H9 (cell line): ENCODE measurements at regions not wholly inside any gene's neighbourhood (a gene's known extent, or its start where the extent isn't known, plus 50 kb on each side); places are given as distances from the start of the nearest gene placed in this dataset.
"Not testable (repeated sequence)": the region's sequence is repeated elsewhere in the genome, so short reads cannot be mapped to it uniquely, and the experiment has no call there.

Source experiments
- DNase-seq: peaks from one replicate; pipeline ENCODE4 v3.0.0-alpha.2; 2017
- H2AFZ ChIP-seq: one replicate; pipeline ENCODE4 v1.6.1; 2013; ENCODE audit warnings: mild to moderate bottlenecking, low read length, control low read depth, moderate library complexity
- H2AK5ac ChIP-seq: 2 replicates; pipeline ENCODE4 v1.6.1; 2013; ENCODE audit warnings: low read length, control low read depth, mixed read lengths; ENCODE audit not compliant: insufficient read length
- H2BK120ac ChIP-seq: one replicate; pipeline ENCODE4 v1.6.1; 2013; ENCODE audit warnings: low read depth, mild to moderate bottlenecking, low read length, control low read depth, inconsistent platforms; ENCODE audit not compliant: poor library complexity, severe bottlenecking
- H2BK12ac ChIP-seq: 2 replicates; pipeline ENCODE4 v1.6.1; 2013; ENCODE audit warnings: low read length, control low read depth, mixed read lengths, low read depth; ENCODE audit not compliant: insufficient read length
- H2BK15ac ChIP-seq: 2 replicates; pipeline ENCODE4 v1.6.1; 2013; ENCODE audit warnings: low read depth, low read length, control low read depth
- H2BK20ac ChIP-seq: one replicate; pipeline ENCODE4 v1.6.1; 2013; ENCODE audit warnings: low read depth, mild to moderate bottlenecking, low read length, control low read depth, inconsistent platforms; ENCODE audit not compliant: poor library complexity, severe bottlenecking
- H2BK5ac ChIP-seq: 2 replicates; pipeline ENCODE4 v1.6.1; 2013; ENCODE audit warnings: low read length, control low read depth, mixed read lengths; ENCODE audit not compliant: insufficient read length
- H3K14ac ChIP-seq: 2 replicates; pipeline ENCODE4 v1.6.1; 2013; ENCODE audit warnings: low read length, control low read depth; ENCODE audit not compliant: insufficient read depth
- H3K18ac ChIP-seq: 2 replicates; pipeline ENCODE4 v1.6.1; 2013; ENCODE audit warnings: low read depth, mild to moderate bottlenecking, mixed read lengths, low read length, control low read depth; ENCODE audit not compliant: insufficient read length
- H3K23ac ChIP-seq: 2 replicates; pipeline ENCODE4 v1.6.1; 2013; ENCODE audit warnings: low read length, control low read depth, mixed read lengths, low read depth; ENCODE audit not compliant: insufficient read length
- H3K23me2 ChIP-seq: 2 replicates; pipeline ENCODE4 v1.6.1; 2013; ENCODE audit warnings: low read depth, mild to moderate bottlenecking, mixed read lengths, low read length, control low read depth; ENCODE audit not compliant: insufficient read length, poor library complexity, severe bottlenecking
- H3K27ac ChIP-seq: 2 replicates; pipeline ENCODE4 v1.5.1; 2013; ENCODE audit warnings: low read length, control low read depth, mixed read lengths, low read depth; ENCODE audit not compliant: insufficient read length
- H3K27me3 ChIP-seq: 2 replicates; pipeline ENCODE4 v1.6.1; 2013; ENCODE audit warnings: low read length, control low read depth, inconsistent platforms; ENCODE audit not compliant: insufficient read depth
- H3K4ac ChIP-seq: 2 replicates; pipeline ENCODE4 v1.6.1; 2013; ENCODE audit warnings: low read depth, mild to moderate bottlenecking, control low read depth, inconsistent platforms, low read length, moderate library complexity
- H3K4me1 ChIP-seq: 2 replicates; pipeline ENCODE4 v1.6.1; 2013; ENCODE audit warnings: low read length, control low read depth, inconsistent platforms; ENCODE audit not compliant: insufficient read depth
- H3K4me2 ChIP-seq: 2 replicates; pipeline ENCODE4 v1.6.1; 2013; ENCODE audit warnings: low read length, control low read depth, mixed read lengths; ENCODE audit not compliant: insufficient read length, insufficient read depth
- H3K56ac ChIP-seq: 2 replicates; pipeline ENCODE4 v1.6.1; 2013; ENCODE audit warnings: low read depth, mild to moderate bottlenecking, mixed read lengths, low read length, control low read depth; ENCODE audit not compliant: insufficient read length
- H3K79me1 ChIP-seq: 2 replicates; pipeline ENCODE4 v1.6.1; 2013; ENCODE audit warnings: low read depth, mild to moderate bottlenecking, moderate library complexity, low read length, control low read depth, inconsistent platforms; ENCODE audit not compliant: insufficient read depth, poor library complexity, severe bottlenecking
- H3K79me2 ChIP-seq: 2 replicates; pipeline ENCODE4 v1.6.1; 2013; ENCODE audit warnings: low read length, control low read depth, inconsistent platforms; ENCODE audit not compliant: insufficient read depth
- H3K9ac ChIP-seq: 2 replicates; pipeline ENCODE4 v1.6.1; 2013; ENCODE audit warnings: low read length, control low read depth, mixed read lengths; ENCODE audit not compliant: insufficient read length; ENCODE audit errors: extremely low read depth
- H3K9me3 ChIP-seq: one replicate; pipeline ENCODE4 v1.6.1; 2013; ENCODE audit warnings: low read depth, low read length, inconsistent platforms; ENCODE audit not compliant: control insufficient read depth
- H3T11ph ChIP-seq: one replicate; pipeline ENCODE4 v1.6.1; 2013; ENCODE audit warnings: mild to moderate bottlenecking, low read length, control low read depth, inconsistent platforms
- H4K20me1 ChIP-seq: one replicate; pipeline ENCODE4 v1.6.1; 2013; ENCODE audit not compliant: control insufficient read depth, insufficient read length, insufficient read depth
- H4K5ac ChIP-seq: 2 replicates; pipeline ENCODE4 v1.6.1; 2013; ENCODE audit warnings: low read depth, mild to moderate bottlenecking, mixed read lengths, low read length, control low read depth; ENCODE audit not compliant: insufficient read length
- H4K8ac ChIP-seq: replicated peaks from 2 replicates; pipeline ENCODE4 v1.6.1; 2013; ENCODE audit warnings: low read length, control low read depth, mixed read lengths, low read depth; ENCODE audit not compliant: insufficient read length
- H4K91ac ChIP-seq: 2 replicates; pipeline ENCODE4 v1.6.1; 2013; ENCODE audit warnings: low read depth, mild to moderate bottlenecking, moderate library complexity, mixed read lengths, low read length, control low read depth; ENCODE audit not compliant: insufficient read length
- H3K27ac Mint-ChIP-seq, 3 experiments: 2 replicates in 2 of 3; 3 replicates in 1 of 3; pipeline ENCODE4 v1.8.0; 2020 to 2021; ENCODE audit warnings: mixed read lengths in 3 of 3, mild to moderate bottlenecking in 1 of 3, moderate library complexity in 1 of 3
- H3K27me3 Mint-ChIP-seq: 2 replicates; pipeline ENCODE4 v1.8.0; 2021; ENCODE audit warnings: low read depth, mild to moderate bottlenecking, moderate library complexity, mixed read lengths
- H3K36me3 Mint-ChIP-seq, 3 experiments: 2 replicates in 2 of 3; 3 replicates in 1 of 3; pipeline ENCODE4 v1.8.0; 2020 to 2021; ENCODE audit warnings: low read depth in 3 of 3, mixed read lengths in 3 of 3; ENCODE audit not compliant: insufficient read depth in 1 of 3
- H3K4me1 Mint-ChIP-seq, 2 experiments: 2 replicates each; pipeline ENCODE4 v1.8.0; 2020; ENCODE audit warnings: mixed read lengths in 2 of 2
- H3K4me3 Mint-ChIP-seq, 2 experiments: 2 replicates in 1 of 2; 3 replicates in 1 of 2; pipeline ENCODE4 v1.8.0; 2020 to 2021; ENCODE audit warnings: mild to moderate bottlenecking in 2 of 2, mixed read lengths in 2 of 2, moderate library complexity in 1 of 2
- H3K9me3 Mint-ChIP-seq, 2 experiments: 2 replicates in 1 of 2; 3 replicates in 1 of 2; pipeline ENCODE4 v1.8.0; 2020; ENCODE audit warnings: mild to moderate bottlenecking in 2 of 2, mixed read lengths in 2 of 2, moderate library complexity in 1 of 2
- WGBS: extraction: QIAGEN DNeasy Blood & Tissue Kit; methylation state at CpG from one replicate; pipeline ENCODE4 v1.1.7; 2013; ENCODE audit warnings: missing lambda C conversion rate, low lambda C conversion rate, mixed read lengths; ENCODE audit not compliant: insufficient read length; ENCODE audit errors: extremely low coverage; 5-methylcytosine and 5-hydroxymethylcytosine counted together
- TF ChIP-seq, protein P1 (sequence below): fragments of 200-600 bp; sonication (generic); conservative IDR thresholded peaks from 3 replicates; pipeline ENCODE4 v1.8.0; 2021; ENCODE audit warnings: antibody characterized with exemption, mild to moderate bottlenecking

DNA sequence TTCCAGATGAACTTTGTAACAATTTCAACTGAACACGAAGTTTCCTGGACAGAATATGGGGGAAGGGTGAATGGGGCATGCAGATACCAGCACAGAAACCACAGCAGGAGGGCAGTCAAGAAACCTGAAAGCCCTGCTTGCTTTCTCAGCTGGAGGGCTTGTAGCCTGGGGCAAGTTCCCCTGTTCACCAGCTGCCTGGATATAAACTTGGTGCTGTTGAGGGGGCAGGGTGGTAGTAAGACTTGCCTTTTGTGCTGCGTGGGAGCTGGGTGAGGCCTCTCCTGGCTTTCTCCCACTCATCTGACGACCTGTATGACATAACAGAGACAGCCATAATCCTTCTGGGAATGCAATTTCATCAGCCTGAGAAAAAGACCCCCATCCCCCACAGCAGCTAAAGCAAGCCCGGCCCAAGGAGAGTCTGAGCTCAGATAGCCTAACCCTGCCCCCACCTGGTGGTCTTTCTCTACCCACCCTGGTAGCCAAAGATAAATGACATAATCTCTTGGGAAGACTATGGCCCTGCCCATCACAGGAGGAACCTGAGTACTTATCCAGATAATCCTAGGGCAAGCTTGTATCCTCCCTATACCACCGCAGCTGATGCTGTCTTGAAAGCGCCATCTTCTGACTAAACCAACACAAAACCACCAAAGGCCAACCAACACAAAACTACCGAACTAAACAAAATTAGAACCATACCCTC lies 234.3 kb downstream of the LAS1L start:
- Histone ChIP-seq H2BK120ac (no peak overlapping the region), H4K8ac (no peak overlapping the region), H3K9me3 (peaks cover 13% of the 10 kb centered on the region), H3K56ac (no peak overlapping the region), H2BK15ac (no peak overlapping the region), H3K23me2 (no peaks in the 10 kb centered on the region), H3K4ac (no peak overlapping the region), H4K91ac (no peak overlapping the region), H2BK20ac (no peak overlapping the region), H3K23ac (no peak overlapping the region), H4K5ac (no peak overlapping the region), H3K4me1 (no peaks in the 10 kb centered on the region; the same call in 1 of the 2 replicates), H2BK5ac (no peak overlapping the region), H3K79me2 (no peaks in the 10 kb centered on the region), H2BK12ac (no peak overlapping the region), H4K20me1 (no peaks in the 10 kb centered on the region), H3K79me1 (no peaks in the 10 kb centered on the region), H3K14ac (peak overlapping the region; percentile 68; the same call in 1 of the 2 replicates), H2AK5ac (no peak overlapping the region), H3K4me2 (peak overlapping the region; percentile 33), H3K18ac (peak overlapping the region; percentile 57), H3T11ph (no peak overlapping the region), H3K27me3 (no peaks in the 10 kb centered on the region), H3K9ac (no peak overlapping the region), H3K27ac (peak overlapping the region; percentile 46), H2AFZ (no peak overlapping the region)
- Mint-ChIP-seq H3K9me3 (peaks cover 74 to 76% of the 10 kb centered on the region in 2 experiments), H3K36me3 (peaks cover 0 to 16% (median 13%) of the 10 kb centered on the region in 3 experiments; a peak in 6 of 7 replicates), H3K27me3 (no peaks in the 10 kb centered on the region), H3K4me1 (peaks cover 10 to 13% of the 10 kb centered on the region in 2 experiments), H3K27ac (peak overlapping the region; percentile 87 to 95 (median 92)), H3K4me3 (peak overlapping the region in 1 of 2 experiments; percentile 24; a peak in 2 of 5 replicates)
- 100% methylated on average over 1 of the region's 7 CpGs for WGBS
- TF ChIP-seq, protein P1, sequence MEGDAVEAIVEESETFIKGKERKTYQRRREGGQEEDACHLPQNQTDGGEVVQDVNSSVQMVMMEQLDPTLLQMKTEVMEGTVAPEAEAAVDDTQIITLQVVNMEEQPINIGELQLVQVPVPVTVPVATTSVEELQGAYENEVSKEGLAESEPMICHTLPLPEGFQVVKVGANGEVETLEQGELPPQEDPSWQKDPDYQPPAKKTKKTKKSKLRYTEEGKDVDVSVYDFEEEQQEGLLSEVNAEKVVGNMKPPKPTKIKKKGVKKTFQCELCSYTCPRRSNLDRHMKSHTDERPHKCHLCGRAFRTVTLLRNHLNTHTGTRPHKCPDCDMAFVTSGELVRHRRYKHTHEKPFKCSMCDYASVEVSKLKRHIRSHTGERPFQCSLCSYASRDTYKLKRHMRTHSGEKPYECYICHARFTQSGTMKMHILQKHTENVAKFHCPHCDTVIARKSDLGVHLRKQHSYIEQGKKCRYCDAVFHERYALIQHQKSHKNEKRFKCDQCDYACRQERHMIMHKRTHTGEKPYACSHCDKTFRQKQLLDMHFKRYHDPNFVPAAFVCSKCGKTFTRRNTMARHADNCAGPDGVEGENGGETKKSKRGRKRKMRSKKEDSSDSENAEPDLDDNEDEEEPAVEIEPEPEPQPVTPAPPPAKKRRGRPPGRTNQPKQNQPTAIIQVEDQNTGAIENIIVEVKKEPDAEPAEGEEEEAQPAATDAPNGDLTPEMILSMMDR, result peak; percentile 51; the same call in 2 of the 3 replicates
- peak; percentile 53 for DNase-seq

DNA sequence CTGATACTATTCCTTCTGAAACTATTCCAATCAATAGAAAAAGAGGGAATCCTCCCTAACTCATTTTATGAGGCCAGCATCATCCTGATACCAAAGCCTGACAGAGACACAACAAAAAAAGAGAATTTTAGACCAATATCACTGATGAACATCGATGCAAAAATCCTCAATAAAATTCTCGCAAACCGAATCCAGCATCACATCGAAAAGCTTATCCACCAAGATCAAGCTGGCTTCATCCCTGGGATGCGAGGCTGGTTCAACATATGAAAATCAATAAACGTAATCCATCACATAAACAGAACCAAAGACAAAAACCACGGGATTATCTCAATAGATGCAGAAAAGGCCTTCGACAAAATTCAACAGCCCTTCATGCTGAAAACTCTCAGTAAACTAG lies 251.7 kb downstream of the LAS1L start:
- DNase-seq, H2BK120ac ChIP-seq, H3K4me2 ChIP-seq, H3T11ph ChIP-seq, H3K56ac ChIP-seq, H3K4ac ChIP-seq, H3K36me3 Mint-ChIP-seq, H2BK12ac ChIP-seq, H2BK15ac ChIP-seq, H4K20me1 ChIP-seq, H3K79me1 ChIP-seq, H4K8ac ChIP-seq, H4K91ac ChIP-seq, H3K4me1 Mint-ChIP-seq, H3K9me3 ChIP-seq, H2BK20ac ChIP-seq, H3K27ac ChIP-seq, H3K4me1 ChIP-seq, H3K79me2 ChIP-seq, H3K27me3 ChIP-seq, H2AFZ ChIP-seq, H2BK5ac ChIP-seq, H3K18ac ChIP-seq, H3K9ac ChIP-seq, H2AK5ac ChIP-seq, H3K4me3 Mint-ChIP-seq, H3K23me2 ChIP-seq, H3K23ac ChIP-seq, H4K5ac ChIP-seq, H3K27ac Mint-ChIP-seq, H3K27me3 Mint-ChIP-seq: not testable (repeated sequence)
- WGBS, result no CpG with 5 or more reads among the region's 8 CpGs
- peak overlapping the region; percentile 82; the same call in 1 of the 2 replicates for H3K14ac ChIP-seq
- peaks cover 74 to 76% of the 10 kb centered on the region in 2 experiments for H3K9me3 Mint-ChIP-seq
